Skeletal muscle tissue (tissue), 3 donors: ENCODE measurements at regions not wholly inside any gene's neighbourhood (a gene's known extent, or its start where the extent isn't known, plus 50 kb on each side); places are given as distances from the start of the nearest gene placed in this dataset.

Source experiments
- H3K27ac ChIP-seq: one replicate; pipeline ENCODE4 v1.7.0; 2013; ENCODE audit warnings: mild to moderate bottlenecking, low read depth, low read length, inconsistent platforms
- H3K27me3 ChIP-seq, 3 donors: one replicate each; pipeline ENCODE4 v1.7.0; 2013; ENCODE audit warnings: low read length in 3 of 3; ENCODE audit not compliant: control insufficient read depth in 3 of 3, insufficient read depth in 3 of 3
- H3K36me3 ChIP-seq, 3 donors: one replicate each; pipeline ENCODE4 v1.7.0; 2013; ENCODE audit warnings: low read length in 3 of 3; ENCODE audit not compliant: control insufficient read depth in 3 of 3, insufficient read depth in 3 of 3
- H3K4me1 ChIP-seq, 3 donors: one replicate each; pipeline ENCODE4 v1.7.0; 2013; ENCODE audit warnings: low read length in 3 of 3, mild to moderate bottlenecking in 3 of 3; ENCODE audit not compliant: control insufficient read depth in 3 of 3, insufficient read depth in 3 of 3
- H3K4me3 ChIP-seq, 3 donors: one replicate each; pipeline ENCODE4 v1.7.0; 2013; ENCODE audit warnings: low read length in 3 of 3
- H3K9ac ChIP-seq, 3 donors: one replicate each; pipeline ENCODE4 v1.7.0; 2013; ENCODE audit warnings: low read length in 3 of 3, mild to moderate bottlenecking in 3 of 3, moderate library complexity in 2 of 3, low read depth in 1 of 3
- H3K9me3 ChIP-seq, 3 donors: one replicate each; pipeline ENCODE4 v1.7.0; 2013; ENCODE audit warnings: low read length in 3 of 3; ENCODE audit not compliant: control insufficient read depth in 3 of 3
- donor health status: Osteomylitis.

GRCh38 chr5:23208959-23209431 lies 298.4 kb upstream of the PRDM9 start:
- Histone ChIP-seq H3K4me1 (no peaks in the 10 kb centered on the region), H3K27me3 (no peaks in the 10 kb centered on the region), H3K36me3 (no peaks in the 10 kb centered on the region), H3K9ac (no peak overlapping the region), H3K4me3 (no peak overlapping the region), H3K27ac (no peak overlapping the region), H3K9me3 (no peaks in the 10 kb centered on the region)

- Histone ChIP-seq H3K9me3 (no peaks in the 10 kb centered on the region), H3K4me1 (no peaks in the 10 kb centered on the region), H3K27ac (no peak overlapping the region), H3K4me3 (no peak overlapping the region), H3K36me3 (no peaks in the 10 kb centered on the region), H3K9ac (no peak overlapping the region), H3K27me3 (no peaks in the 10 kb centered on the region)
Measured at GRCh38 chr5:23204111-23204510, 303.3 kb upstream of the PRDM9 start.

GRCh38 chr5:23169660-23170416 lies 316.7 kb upstream of the CDH12 start:
- H3K4me3 ChIP-seq = no peak overlapping the region
- H3K27me3 ChIP-seq = no peaks in the 10 kb centered on the region
- no peak overlapping the region for H3K9ac ChIP-seq
- H3K36me3 ChIP-seq = no peaks in the 10 kb centered on the region
- no peaks in the 10 kb centered on the region for H3K9me3 ChIP-seq
- H3K4me1 ChIP-seq = no peaks in the 10 kb centered on the region
- H3K27ac ChIP-seq = no peak overlapping the region

GRCh38 chr5:23164971-23165370 lies 311.8 kb upstream of the CDH12 start:
- Histone ChIP-seq H3K27me3 (no peaks in the 10 kb centered on the region), H3K9me3 (no peaks in the 10 kb centered on the region), H3K36me3 (no peaks in the 10 kb centered on the region), H3K4me3 (no peak overlapping the region), H3K27ac (no peak overlapping the region), H3K4me1 (no peaks in the 10 kb centered on the region), H3K9ac (no peak overlapping the region)

GRCh38 chr5:23158179-23158578 lies 305.0 kb upstream of the CDH12 start:
- no peak overlapping the region for H3K27ac ChIP-seq
- H3K27me3 ChIP-seq = no peaks in the 10 kb centered on the region
- H3K36me3 ChIP-seq = no peaks in the 10 kb centered on the region
- H3K4me3 ChIP-seq = no peak overlapping the region
- no peak overlapping the region for H3K9ac ChIP-seq
- H3K4me1 ChIP-seq = no peaks in the 10 kb centered on the region
- no peaks in the 10 kb centered on the region for H3K9me3 ChIP-seq

GRCh38 chr5:23157716-23158115 lies 304.6 kb upstream of the CDH12 start:
- H3K9me3 ChIP-seq = no peaks in the 10 kb centered on the region
- no peak overlapping the region for H3K27ac ChIP-seq
- H3K36me3 ChIP-seq = no peaks in the 10 kb centered on the region
- no peaks in the 10 kb centered on the region for H3K4me1 ChIP-seq
- no peak overlapping the region for H3K4me3 ChIP-seq
- H3K27me3 ChIP-seq = no peaks in the 10 kb centered on the region
- H3K9ac ChIP-seq = no peak overlapping the region

GRCh38 chr5:23157169-23157568 lies 304.0 kb upstream of the CDH12 start:
- Histone ChIP-seq H3K27ac (no peak overlapping the region), H3K36me3 (no peaks in the 10 kb centered on the region), H3K4me3 (no peak overlapping the region), H3K9me3 (no peaks in the 10 kb centered on the region), H3K4me1 (no peaks in the 10 kb centered on the region), H3K27me3 (no peaks in the 10 kb centered on the region), H3K9ac (no peak overlapping the region)

GRCh38 chr5:23147625-23148024 lies 294.5 kb upstream of the CDH12 start:
- H3K4me3 ChIP-seq = no peak overlapping the region
- H3K4me1 ChIP-seq = no peaks in the 10 kb centered on the region
- no peaks in the 10 kb centered on the region for H3K36me3 ChIP-seq
- H3K9me3 ChIP-seq = peaks cover 0 to 2% (median 2%) of the 10 kb centered on the region in 3 donors
- H3K27ac ChIP-seq = no peak overlapping the region
- H3K27me3 ChIP-seq = no peaks in the 10 kb centered on the region
- H3K9ac ChIP-seq = no peak overlapping the region

GRCh38 chr5:23146183-23146582 lies 293.0 kb upstream of the CDH12 start:
- no peaks in the 10 kb centered on the region for H3K27me3 ChIP-seq
- no peak overlapping the region for H3K27ac ChIP-seq
- no peak overlapping the region for H3K4me3 ChIP-seq
- H3K9ac ChIP-seq = no peak overlapping the region
- H3K9me3 ChIP-seq = peaks cover 0 to 2% (median 2%) of the 10 kb centered on the region in 3 donors
- no peaks in the 10 kb centered on the region for H3K4me1 ChIP-seq
- H3K36me3 ChIP-seq = no peaks in the 10 kb centered on the region

- no peaks in the 10 kb centered on the region for H3K36me3 ChIP-seq
- H3K4me1 ChIP-seq = no peaks in the 10 kb centered on the region
- no peaks in the 10 kb centered on the region for H3K27me3 ChIP-seq
- H3K4me3 ChIP-seq = no peak overlapping the region
- no peaks in the 10 kb centered on the region for H3K9me3 ChIP-seq
- no peak overlapping the region for H3K9ac ChIP-seq
- no peak overlapping the region for H3K27ac ChIP-seq
Measured at GRCh38 chr5:23139338-23140171, 286.4 kb upstream of the CDH12 start.
